ENCODE measurements at regions not wholly inside any gene's neighbourhood (a gene's known extent, or its start where the extent isn't known, plus 50 kb on each side); places are given as distances from the start of the nearest gene placed in this dataset.

DNA sequence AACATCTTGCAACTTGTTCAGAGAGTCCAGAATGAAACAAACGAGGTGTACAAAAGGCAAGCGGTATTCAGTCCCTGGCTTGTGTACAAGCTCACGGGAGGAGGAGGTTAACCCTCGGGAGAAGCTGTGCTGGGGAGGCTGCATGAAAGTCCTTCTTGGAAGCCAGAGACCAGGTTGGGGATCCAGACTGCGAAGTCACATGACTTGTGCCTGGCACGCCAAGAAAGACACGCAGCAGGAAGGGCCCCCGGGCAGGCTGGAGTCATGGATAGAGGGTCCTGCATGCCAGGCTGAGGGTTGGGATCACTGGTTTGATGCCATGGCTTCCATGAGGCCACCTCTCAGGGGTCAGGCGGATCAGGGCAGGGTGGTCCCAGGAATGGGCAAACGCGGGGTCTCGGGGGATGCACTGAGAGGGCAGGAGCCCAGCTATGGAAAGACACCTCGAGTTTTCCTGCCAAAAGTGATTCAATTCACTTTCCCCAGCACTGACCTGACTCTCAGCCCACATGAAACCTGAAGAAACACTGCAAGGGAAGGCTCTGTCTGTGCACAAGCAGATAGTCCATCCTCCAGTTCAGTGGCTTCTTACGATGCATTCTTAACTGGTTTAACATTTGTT lies 79.4 kb downstream of the DLL1 start:
- Histone ChIP-seq H3K4me3 (ENCODE audit: low read depth, low read length) (no peak overlapping the region), H3K4me1 (no peaks in the 10 kb centered on the region)
- TF ChIP-seq, protein P1, sequence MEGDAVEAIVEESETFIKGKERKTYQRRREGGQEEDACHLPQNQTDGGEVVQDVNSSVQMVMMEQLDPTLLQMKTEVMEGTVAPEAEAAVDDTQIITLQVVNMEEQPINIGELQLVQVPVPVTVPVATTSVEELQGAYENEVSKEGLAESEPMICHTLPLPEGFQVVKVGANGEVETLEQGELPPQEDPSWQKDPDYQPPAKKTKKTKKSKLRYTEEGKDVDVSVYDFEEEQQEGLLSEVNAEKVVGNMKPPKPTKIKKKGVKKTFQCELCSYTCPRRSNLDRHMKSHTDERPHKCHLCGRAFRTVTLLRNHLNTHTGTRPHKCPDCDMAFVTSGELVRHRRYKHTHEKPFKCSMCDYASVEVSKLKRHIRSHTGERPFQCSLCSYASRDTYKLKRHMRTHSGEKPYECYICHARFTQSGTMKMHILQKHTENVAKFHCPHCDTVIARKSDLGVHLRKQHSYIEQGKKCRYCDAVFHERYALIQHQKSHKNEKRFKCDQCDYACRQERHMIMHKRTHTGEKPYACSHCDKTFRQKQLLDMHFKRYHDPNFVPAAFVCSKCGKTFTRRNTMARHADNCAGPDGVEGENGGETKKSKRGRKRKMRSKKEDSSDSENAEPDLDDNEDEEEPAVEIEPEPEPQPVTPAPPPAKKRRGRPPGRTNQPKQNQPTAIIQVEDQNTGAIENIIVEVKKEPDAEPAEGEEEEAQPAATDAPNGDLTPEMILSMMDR (IDR thresholded peaks at IDR 0.05) = no peak

DNA sequence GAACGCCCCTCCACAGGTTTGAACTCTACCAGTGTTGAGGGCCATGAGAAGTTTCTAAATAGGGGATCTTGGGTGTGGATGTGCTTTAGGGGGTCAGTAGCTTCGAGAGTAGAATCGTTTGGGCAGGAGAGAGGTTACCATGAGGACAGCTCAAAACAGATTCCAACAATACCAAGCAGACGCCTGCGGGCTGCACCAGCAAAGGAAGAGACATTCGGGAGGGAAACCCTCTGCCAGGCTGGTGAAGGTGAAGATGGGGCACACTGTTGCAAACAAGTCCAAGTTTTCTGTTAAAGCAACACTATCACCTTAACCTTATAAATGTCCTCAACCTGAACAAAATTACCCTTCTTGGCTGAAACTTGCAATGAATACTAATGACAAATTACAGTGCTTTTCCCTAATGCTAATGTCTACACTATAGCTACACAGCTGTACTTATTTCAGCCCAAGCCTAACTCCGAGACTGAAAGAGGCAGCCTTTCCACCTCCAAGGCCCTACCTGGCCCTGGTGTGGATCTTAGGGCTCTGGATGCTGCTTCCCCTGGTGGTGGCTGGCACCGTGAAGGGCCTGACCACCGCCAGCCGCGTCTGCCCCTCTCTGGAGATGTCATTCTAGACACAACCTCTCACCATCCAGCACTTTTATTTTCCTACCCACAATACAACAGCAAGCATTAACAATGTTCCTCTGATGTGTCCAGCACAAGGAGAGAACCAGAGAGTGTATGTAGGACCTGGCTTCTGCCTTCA lies 80.1 kb downstream of the DLL1 start:
- no peaks in the 10 kb centered on the region for H3K9me3 ChIP-seq (ENCODE audit: control insufficient read depth, low read length)
- H3K4me3 ChIP-seq (ENCODE audit: low read depth, low read length) = no peak overlapping the region
- no peaks in the 10 kb centered on the region for H3K4me1 ChIP-seq
- H3K27me3 ChIP-seq (ENCODE audit: control insufficient read depth, insufficient read depth, low read length) = no peaks in the 10 kb centered on the region
- H3K9ac ChIP-seq = no peak overlapping the region
- no peak overlapping the region for H3K27ac ChIP-seq
- no peak overlapping the region for H2AFZ ChIP-seq
- TF ChIP-seq, protein P1 (IDR thresholded peaks at IDR 0.05) = no peak
- no peak overlapping the region for H3K4me2 ChIP-seq (ENCODE audit: low read length)
- no peaks in the 10 kb centered on the region for H3K36me3 ChIP-seq (ENCODE audit: control insufficient read depth, insufficient read depth, low read length)
- H3K79me2 ChIP-seq = no peaks in the 10 kb centered on the region

More for the DNA sequence above, 79.4 kb downstream of the DLL1 start:
- Histone ChIP-seq H3K27ac (no peak overlapping the region), H3K9ac (no peak overlapping the region), H3K4me2 (ENCODE audit: low read length) (no peak overlapping the region), H3K36me3 (ENCODE audit: control insufficient read depth, insufficient read depth, low read length) (no peaks in the 10 kb centered on the region), H2AFZ (no peak overlapping the region), H3K9me3 (ENCODE audit: control insufficient read depth, low read length) (no peaks in the 10 kb centered on the region), H3K27me3 (ENCODE audit: control insufficient read depth, insufficient read depth, low read length) (no peaks in the 10 kb centered on the region), H3K79me2 (no peaks in the 10 kb centered on the region)

DNA sequence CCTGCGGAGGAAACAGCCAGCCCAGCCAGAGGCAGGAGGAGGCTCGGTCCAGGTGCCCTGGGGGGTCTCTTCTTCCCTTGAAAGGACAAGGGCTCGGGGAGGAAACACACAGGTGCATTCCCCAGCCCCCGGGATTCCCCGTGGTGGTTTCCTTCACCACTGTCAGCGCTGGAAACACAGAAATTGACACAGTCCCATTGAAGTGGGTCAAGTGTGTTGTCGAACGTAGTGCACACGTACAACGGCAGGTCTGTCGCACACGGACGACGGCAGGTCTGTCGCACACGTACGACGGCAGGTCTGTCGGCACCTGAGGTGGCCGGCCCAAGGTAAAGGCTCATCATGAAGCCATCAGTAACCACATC lies 80.9 kb downstream of the DLL1 start:
- Histone ChIP-seq H3K9me3 (ENCODE audit: control insufficient read depth, low read length) (no peaks in the 10 kb centered on the region), H3K79me2 (no peaks in the 10 kb centered on the region), H2AFZ (no peak overlapping the region), H3K27ac (no peak overlapping the region), H3K27me3 (ENCODE audit: control insufficient read depth, insufficient read depth, low read length) (no peaks in the 10 kb centered on the region), H3K4me3 (ENCODE audit: low read depth, low read length) (no peak overlapping the region), H3K9ac (no peak overlapping the region), H3K4me2 (ENCODE audit: low read length) (no peak overlapping the region), H3K4me1 (no peaks in the 10 kb centered on the region), H3K36me3 (ENCODE audit: control insufficient read depth, insufficient read depth, low read length) (no peaks in the 10 kb centered on the region)
- TF ChIP-seq, protein P1 (IDR thresholded peaks at IDR 0.05) = no peak

DNA sequence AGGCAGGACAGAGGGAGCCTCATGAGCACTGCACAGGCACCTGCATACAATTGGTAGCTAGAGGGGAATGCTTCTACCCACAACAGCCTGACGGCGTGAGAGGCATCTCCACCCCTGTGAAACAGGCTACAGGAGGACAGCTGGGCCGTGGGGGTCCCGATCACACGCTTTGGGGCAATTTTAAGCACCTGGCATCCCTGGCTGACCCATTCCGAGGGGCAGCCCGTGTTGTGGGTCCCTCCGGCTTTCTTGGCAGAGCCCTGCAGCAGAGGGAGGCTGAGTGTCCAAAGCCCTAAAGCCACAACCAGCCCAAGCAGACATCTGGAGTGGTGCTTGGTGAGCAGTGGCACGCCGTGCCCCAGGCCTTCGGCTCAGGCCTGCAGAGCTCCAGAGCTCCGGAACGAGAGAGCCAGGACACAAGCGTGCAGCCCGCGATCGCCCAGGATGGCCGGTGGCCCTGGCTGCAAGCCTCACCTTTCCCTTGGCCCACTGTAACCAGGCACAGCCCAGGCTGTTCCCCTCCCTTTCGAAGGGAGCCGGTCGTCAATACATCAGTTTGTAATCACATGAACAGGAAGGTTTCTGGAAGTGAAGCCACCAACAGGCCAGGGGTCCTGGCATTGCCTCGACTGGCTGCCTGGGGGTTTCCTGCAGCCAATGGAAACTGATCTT lies 81.4 kb downstream of the DLL1 start:
- Histone ChIP-seq H3K79me2 (no peaks in the 10 kb centered on the region), H3K9me3 (ENCODE audit: control insufficient read depth, low read length) (no peaks in the 10 kb centered on the region), H3K27me3 (ENCODE audit: control insufficient read depth, insufficient read depth, low read length) (no peaks in the 10 kb centered on the region), H3K4me1 (no peaks in the 10 kb centered on the region), H3K27ac (no peak overlapping the region), H3K4me2 (ENCODE audit: low read length) (no peak overlapping the region), H3K4me3 (ENCODE audit: low read depth, low read length) (no peak overlapping the region), H2AFZ (no peak overlapping the region), H3K36me3 (ENCODE audit: control insufficient read depth, insufficient read depth, low read length) (no peaks in the 10 kb centered on the region), H3K9ac (no peak overlapping the region)
- TF ChIP-seq, protein P1 (IDR thresholded peaks at IDR 0.05) = no peak
